ENCODE measurements at regions not wholly inside any gene's neighbourhood (a gene's known extent, or its start where the extent isn't known, plus 50 kb on each side); places are given as distances from the start of the nearest gene placed in this dataset.
"Not testable (repeated sequence)": the region's sequence is repeated elsewhere in the genome, so short reads cannot be mapped to it uniquely, and the experiment has no call there.

DNA sequence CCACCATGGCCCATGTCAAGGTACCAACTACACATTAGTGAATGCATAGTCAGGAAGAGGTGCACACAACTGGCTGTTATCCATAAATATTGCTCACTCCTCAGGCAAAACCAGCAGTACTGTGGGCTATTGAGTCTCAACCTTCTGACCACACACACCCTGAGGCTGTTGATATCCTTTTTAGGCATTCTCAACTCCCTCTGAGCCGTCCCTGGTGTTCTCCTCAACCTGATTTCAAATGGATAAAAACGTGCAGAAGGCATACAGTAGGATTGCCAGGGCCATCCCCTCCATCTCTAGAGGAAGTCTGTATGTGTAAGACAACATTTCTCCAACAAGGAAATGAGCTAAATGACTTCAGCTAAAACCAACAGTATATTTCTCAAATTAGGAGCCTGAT is 98.7 kb upstream of the KLHL13 start:
- DNase-seq (ENCODE audit: low read depth), result peak; percentile 77

GRCh38 chrX:118216087-118216486 is 99.5 kb upstream of the KLHL13 start:
- DNase-seq (ENCODE audit: low read depth), result peak; percentile 87

GRCh38 chrX:118216509-118216908 is 99.9 kb upstream of the KLHL13 start:
- no peak for DNase-seq (ENCODE audit: low read depth)

- DNase-seq (ENCODE audit: low read depth), result no peak
Observed at GRCh38 chrX:118218079-118218478, 101.5 kb upstream of the KLHL13 start.

DNA sequence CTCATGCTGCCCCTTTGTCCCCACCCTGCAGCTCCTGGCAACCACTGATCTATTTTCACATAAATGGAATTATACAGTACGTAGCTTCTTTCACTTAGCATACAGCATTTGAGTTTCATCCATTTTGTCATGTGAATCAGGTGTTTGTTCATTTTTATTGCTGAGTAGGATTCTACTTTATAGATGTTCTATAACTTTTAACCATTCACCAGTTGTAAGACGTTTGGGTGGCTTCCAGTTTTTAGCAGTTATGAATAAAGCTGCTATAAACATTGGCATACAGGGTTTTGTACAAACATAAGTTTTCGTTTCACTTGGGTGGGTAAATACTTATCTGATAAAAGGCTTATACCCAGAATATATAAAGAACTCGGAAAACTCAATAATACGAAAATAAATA is 102.3 kb upstream of the KLHL13 start:
- no peak for DNase-seq (ENCODE audit: low read depth)

DNA sequence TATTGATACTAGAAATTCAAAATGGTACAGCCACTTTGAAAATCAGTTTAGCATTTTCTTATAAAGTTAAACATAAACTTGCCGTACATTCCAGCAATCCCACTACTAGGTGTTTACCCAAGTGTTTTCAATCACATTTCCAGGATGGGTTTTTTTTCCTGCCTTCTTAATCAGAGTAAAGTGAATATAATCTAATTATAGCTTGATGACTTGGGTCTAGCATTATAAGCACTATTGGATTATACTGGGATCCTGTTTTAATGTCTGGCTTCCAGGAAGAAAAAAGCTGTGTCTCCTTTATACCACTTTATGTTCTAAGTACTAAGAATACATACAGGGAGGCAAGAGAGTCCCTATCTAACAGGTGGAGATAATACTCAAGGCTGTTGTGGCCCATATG is 103.3 kb upstream of the KLHL13 start:
- DNase-seq (ENCODE audit: low read depth), result no peak

GRCh38 chrX:118220509-118220908 is 103.9 kb upstream of the KLHL13 start:
- no peak for DNase-seq (ENCODE audit: low read depth)

DNA sequence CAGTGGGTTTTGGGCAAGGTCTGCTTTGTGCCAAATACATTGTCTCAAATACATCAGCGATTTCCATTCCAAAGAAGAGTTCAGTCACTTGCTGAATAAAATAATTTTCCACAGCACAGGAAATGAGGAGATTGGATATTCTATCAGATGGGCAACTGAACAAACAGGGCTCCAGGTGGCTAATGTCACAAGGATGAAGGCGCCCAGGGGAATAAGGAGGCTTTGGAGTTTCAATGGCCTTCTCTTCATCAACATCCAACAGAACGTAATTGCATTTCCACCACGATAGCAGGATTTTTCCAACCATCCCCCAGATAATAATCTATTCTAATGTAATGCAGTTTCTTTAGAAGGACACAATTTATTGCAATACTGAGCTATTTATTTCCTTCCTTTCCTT is 104.7 kb upstream of the KLHL13 start:
- no peak for DNase-seq (ENCODE audit: low read depth)

DNA sequence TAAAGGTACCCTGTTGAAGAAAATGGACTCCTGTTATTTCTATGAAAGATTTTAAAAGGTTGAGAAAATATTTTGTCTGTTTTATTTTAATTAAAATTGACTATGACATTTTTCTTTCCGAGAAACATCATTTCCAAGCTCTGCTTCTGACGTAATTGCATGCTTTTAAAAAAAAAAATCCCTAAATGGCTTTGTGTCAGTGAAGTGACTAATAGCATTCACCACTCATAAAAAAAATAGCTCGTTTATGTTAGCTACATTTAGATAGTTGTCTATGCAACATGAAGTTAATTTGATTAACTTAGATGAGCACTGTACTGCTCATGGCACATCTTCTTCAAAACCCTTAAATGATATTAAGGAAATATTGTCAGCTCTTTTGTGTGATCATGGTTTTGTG is 105.1 kb upstream of the KLHL13 start:
- DNase-seq (ENCODE audit: low read depth), result peak; percentile 44

DNA sequence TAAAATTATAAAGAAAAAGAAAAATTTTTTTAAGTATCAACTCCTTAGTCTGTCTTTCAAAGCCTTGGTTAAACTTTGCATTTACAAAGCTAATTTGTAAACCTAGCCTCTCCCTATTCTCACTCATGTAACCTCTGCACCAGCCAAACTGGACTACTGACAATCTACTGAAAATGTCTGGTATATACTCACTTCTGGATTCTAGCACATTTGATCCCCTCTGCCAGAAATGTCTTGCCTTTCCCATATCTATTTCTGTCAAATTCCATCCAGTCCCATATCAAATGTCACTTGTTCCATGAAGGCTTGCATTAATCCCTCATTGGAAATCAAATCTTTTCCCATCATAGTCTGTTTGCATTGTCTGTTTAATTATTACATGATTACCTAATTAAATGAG is 105.8 kb upstream of the KLHL13 start:
- no peak for DNase-seq (ENCODE audit: low read depth)

GRCh38 chrX:118225711-118226428 is 109.3 kb upstream of the KLHL13 start:
- peak; percentile 52 for DNase-seq (ENCODE audit: low read depth)

GRCh38 chrX:118228041-118228440 is 111.4 kb upstream of the KLHL13 start:
- no peak for DNase-seq (ENCODE audit: low read depth)

- no peak for DNase-seq (ENCODE audit: low read depth)
Observed at GRCh38 chrX:118228456-118228855, 111.8 kb upstream of the KLHL13 start.

- DNase-seq (ENCODE audit: low read depth), result peak; percentile 54
Observed at GRCh38 chrX:118231464-118231863, 114.4 kb upstream of the WDR44 start.

DNA sequence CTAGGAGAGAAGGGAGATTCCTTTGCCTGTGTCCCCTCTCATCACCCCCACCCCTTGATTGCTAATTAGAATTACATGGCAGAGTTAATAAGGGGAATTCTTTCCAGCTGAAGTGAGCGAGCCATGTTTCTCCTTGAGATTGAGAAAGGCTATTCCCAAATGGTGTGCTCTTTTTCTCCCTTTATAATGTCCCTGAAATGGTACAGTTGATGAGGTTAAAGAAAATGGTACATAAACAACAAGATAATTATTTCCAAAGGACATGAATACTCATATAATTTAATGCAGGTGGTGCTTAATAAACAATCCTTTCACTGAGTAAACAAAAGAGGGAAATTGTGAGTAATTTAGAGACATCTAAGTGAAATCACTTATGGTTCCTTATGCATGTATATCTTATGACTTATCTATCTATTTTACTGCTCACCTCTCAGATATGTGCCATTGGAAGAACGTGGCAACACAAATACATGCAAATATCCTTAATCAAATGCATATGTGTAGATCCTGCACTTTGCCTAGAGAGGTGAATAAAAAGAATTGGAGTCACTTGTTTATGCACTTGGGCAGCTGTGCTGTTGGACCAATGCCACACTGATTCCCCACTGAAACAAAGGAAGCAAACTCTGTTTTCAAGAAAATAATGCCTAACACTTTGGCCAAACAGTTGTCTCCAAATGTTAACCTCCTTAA is 106.6 kb upstream of the WDR44 start:
- DNase-seq (ENCODE audit: low read depth), result no peak

- no peak for DNase-seq (ENCODE audit: low read depth)
Observed at GRCh38 chrX:118239913-118240698, 105.8 kb upstream of the WDR44 start.

DNA sequence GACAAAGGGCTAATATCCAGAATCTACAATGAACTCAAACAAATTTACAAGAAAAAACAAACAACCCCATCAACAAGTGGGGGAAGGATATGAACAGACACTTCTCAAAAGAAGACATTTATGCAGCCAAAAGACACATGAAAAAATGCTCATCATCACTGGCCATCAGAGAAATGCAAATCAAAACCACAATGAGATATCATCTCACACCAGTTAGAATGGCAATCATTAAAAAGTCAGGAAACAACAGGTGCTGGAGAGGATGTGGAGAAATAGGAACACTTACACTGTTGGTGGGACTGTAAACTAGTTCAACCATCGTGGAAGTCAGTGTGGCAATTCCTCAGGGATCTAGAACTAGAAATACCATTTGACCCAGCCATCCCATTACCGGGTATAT is 98.9 kb upstream of the WDR44 start:
- DNase-seq (ENCODE audit: low read depth), result not testable (repeated sequence)

- DNase-seq (ENCODE audit: low read depth), result no peak
Observed at GRCh38 chrX:118249146-118249545, 96.8 kb upstream of the WDR44 start.

DNA sequence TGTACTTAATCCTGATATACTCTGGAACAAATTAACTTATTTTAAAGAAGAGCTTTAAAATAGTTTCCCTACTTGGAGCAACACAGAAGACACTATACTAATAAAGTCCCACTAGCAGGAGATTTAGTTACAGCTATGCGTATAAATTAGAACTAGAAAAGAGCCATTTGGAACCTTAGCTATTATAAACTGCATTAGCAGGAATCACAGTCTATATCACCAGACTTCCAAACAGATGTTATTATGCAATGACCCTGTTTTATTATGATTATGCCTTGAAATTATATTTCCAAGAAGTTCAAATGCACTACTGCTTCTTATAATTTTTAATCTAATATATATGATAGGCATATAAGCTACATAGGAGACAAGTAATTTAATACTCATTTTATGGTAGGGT is 95.5 kb upstream of the WDR44 start:
- no peak for DNase-seq (ENCODE audit: low read depth)

DNA sequence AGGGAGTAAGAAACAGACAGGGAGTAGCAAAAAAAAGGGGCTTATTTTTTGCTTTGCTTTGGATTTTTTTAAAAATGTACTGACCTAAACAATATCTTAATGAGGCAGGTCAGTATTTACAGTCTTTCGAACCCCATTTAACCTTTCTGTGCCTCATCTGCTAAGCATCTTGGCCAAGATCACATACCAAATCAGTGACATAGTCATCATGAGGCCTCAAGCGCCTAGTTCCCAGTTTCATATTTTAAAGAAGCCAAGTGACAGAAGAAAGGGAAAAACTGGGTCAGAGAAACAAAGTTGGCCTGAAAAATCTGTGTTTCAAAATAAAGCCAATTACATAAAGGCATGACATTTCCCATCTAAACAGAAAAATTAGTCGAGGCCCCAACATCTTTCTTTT is 94.6 kb upstream of the WDR44 start:
- DNase-seq (ENCODE audit: low read depth), result peak; percentile 63

DNA sequence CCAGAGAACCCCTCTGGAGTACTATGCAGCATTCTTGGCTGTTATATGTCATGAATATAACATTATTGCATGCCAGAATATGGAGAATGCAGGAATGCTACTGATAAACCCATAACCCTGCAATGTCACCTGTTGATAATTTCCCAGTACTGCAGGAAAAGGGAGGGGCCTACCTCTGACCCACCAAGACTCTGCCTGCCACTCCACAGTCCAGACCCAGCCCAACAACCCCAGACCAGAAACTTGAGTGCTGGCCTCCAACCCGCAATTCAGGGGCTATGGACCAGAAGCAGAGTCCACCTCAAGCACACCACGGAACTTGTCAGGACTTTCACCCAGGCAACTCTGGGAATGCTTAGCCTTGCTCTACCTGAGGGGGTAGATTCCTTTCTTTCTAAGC is 92.9 kb upstream of the WDR44 start:
- DNase-seq (ENCODE audit: low read depth), result no peak

DNA sequence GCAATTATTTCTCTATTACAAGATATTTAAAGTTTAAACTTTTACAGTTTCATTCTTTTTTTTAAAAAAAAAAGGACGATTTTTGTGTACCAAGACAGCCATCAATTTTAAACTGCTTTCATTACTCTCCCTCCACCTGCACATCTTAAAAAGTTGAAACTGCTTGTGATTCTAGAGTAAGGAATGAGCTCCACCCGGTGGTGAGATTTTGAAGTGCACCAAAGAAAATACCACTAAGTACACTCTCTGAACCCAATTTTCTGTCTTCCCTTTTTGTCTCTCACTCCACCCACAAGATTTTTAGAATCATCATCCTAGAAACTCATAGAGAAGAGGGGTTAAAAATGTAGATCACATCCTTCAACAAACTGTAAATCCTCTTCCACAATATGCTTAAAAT is 91.3 kb upstream of the WDR44 start:
- peak; percentile 40 for DNase-seq (ENCODE audit: low read depth)

DNA sequence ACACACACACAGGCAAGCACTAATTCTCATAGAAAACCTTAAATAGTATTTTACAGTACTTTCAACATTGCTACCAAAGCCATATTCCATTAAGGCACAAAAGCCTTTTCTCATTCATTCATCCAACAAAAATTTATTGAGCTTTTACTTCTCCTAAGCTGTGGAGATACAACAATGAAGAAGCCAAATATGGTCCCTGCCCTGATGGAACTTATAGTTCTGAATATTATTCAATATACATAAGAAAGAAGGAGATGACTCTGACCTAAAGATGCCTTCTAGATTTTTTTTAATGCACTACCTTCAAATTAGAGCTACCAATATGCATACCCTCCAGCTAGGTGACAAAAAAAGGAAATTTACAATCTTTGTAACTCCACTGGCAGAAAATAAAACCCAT is 90.0 kb upstream of the WDR44 start:
- DNase-seq (ENCODE audit: low read depth), result no peak

All from M059J (cell line).